Mesendoderm (in vitro differentiated cells): ENCODE measurements at regions not wholly inside any gene's neighbourhood (a gene's known extent, or its start where the extent isn't known, plus 50 kb on each side); places are given as distances from the start of the nearest gene placed in this dataset.

Experiments used
- DNase-seq: peaks from one replicate; pipeline ENCODE4 v3.0.0; 2013
- H2AK5ac ChIP-seq: 2 replicates; pipeline ENCODE4 v1.6.1; 2013; ENCODE audit warnings: low read length, inconsistent platforms
- H2BK120ac ChIP-seq: 2 replicates; pipeline ENCODE4 v1.6.1; 2013; ENCODE audit warnings: low read depth, mild to moderate bottlenecking, low read length, moderate library complexity, mixed read lengths
- H2BK15ac ChIP-seq: replicated peaks from 2 replicates; pipeline ENCODE4 v1.6.1; 2013; ENCODE audit warnings: low read depth, mild to moderate bottlenecking, moderate library complexity
- H2BK5ac ChIP-seq: 2 replicates; pipeline ENCODE4 v1.6.1; 2013; ENCODE audit warnings: low read length, inconsistent platforms
- H3K18ac ChIP-seq: 2 replicates; pipeline ENCODE4 v1.6.1; 2013; ENCODE audit warnings: mild to moderate bottlenecking, low read length, mixed read lengths
- H3K23ac ChIP-seq: one replicate; pipeline ENCODE4 v1.6.1; 2013; ENCODE audit warnings: low read length
- H3K27ac ChIP-seq: 2 replicates; pipeline ENCODE4 v1.5.1; 2013; ENCODE audit warnings: low read depth, mild to moderate bottlenecking, inconsistent platforms, low read length, moderate library complexity
- H3K27me3 ChIP-seq: 2 replicates; pipeline ENCODE4 v1.6.1; 2013; ENCODE audit warnings: low read length, control low read depth, mild to moderate bottlenecking, inconsistent platforms; ENCODE audit not compliant: insufficient read depth, poor library complexity
- H3K36me3 ChIP-seq: 2 replicates; pipeline ENCODE4 v1.6.1; 2013; ENCODE audit warnings: low read length, inconsistent platforms; ENCODE audit not compliant: control insufficient read depth, insufficient read depth
- H3K4ac ChIP-seq: one replicate; pipeline ENCODE4 v1.6.1; 2013; ENCODE audit warnings: low read depth, mild to moderate bottlenecking, low read length, moderate library complexity
- H3K4me1 ChIP-seq: 2 replicates; pipeline ENCODE4 v1.6.1; 2013; ENCODE audit warnings: low read depth, low read length, inconsistent platforms; ENCODE audit not compliant: control insufficient read depth
- H3K4me2 ChIP-seq: 2 replicates; pipeline ENCODE4 v1.6.1; 2013; ENCODE audit warnings: low read length
- H3K4me3 ChIP-seq: 2 replicates; pipeline ENCODE4 v1.5.1; 2013; ENCODE audit warnings: mild to moderate bottlenecking, low read length
- H3K56ac ChIP-seq: one replicate; pipeline ENCODE4 v1.6.1; 2013; ENCODE audit warnings: low read length
- H3K79me1 ChIP-seq: 2 replicates; pipeline ENCODE4 v1.6.1; 2013; ENCODE audit warnings: low read length, inconsistent platforms
- H3K79me2 ChIP-seq: 2 replicates; pipeline ENCODE4 v1.6.1; 2013; ENCODE audit warnings: mild to moderate bottlenecking, low read length; ENCODE audit not compliant: control insufficient read depth, insufficient read depth
- H3K9ac ChIP-seq: 2 replicates; pipeline ENCODE4 v1.6.1; 2013; ENCODE audit warnings: low read length, inconsistent platforms
- H4K5ac ChIP-seq: one replicate; pipeline ENCODE4 v1.6.1; 2013; ENCODE audit warnings: low read length
- H4K8ac ChIP-seq: one replicate; pipeline ENCODE4 v1.6.1; 2013; ENCODE audit warnings: low read depth, mild to moderate bottlenecking, control low read depth, low read length, moderate library complexity
- WGBS: extraction: QIAGEN DNeasy Blood & Tissue Kit; methylation state at CpG from one replicate; pipeline ENCODE4 v1.1.7; 2013; ENCODE audit warnings: low lambda C conversion rate, missing lambda C conversion rate; ENCODE audit not compliant: insufficient coverage; ENCODE audit errors: extremely low coverage; 5-methylcytosine and 5-hydroxymethylcytosine counted together

DNA sequence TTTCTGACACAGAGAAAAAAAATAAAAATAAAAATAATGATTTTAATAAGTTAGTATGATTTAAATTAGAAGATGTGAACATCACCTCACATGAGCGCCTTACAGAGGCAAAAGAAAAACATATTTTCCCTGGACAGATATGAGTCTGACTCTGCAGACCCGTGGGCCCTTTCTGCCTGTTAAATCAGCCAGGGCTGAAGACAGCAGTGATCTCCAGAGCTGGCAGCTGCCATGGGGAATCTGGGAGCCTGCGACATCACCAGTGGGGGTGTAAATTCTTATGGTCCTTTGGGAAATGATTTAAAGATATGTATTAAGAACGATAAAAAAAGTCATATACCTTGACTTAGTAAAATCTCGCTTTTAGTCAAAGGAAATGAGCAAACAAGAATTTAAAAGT, 65.7 kb upstream of the FOXF1 start:
- Histone ChIP-seq H2BK15ac (no peak overlapping the region), H2BK120ac (no peak overlapping the region), H3K18ac (no peak overlapping the region), H2BK5ac (no peak overlapping the region), H3K27ac (no peak overlapping the region), H3K79me1 (no peaks in the 10 kb centered on the region), H3K4me3 (no peak overlapping the region), H3K23ac (no peak overlapping the region), H4K5ac (no peak overlapping the region), H2AK5ac (no peak overlapping the region), H3K36me3 (no peaks in the 10 kb centered on the region), H3K4me2 (no peak overlapping the region), H3K4ac (no peak overlapping the region), H3K9ac (no peak overlapping the region), H3K56ac (no peak overlapping the region), H3K4me1 (no peaks in the 10 kb centered on the region), H3K27me3 (no peaks in the 10 kb centered on the region), H3K79me2 (no peaks in the 10 kb centered on the region), H4K8ac (no peak overlapping the region)
- no CpG with 5 or more reads among the region's 5 CpGs for WGBS
- no peak for DNase-seq

- no peaks in the 10 kb centered on the region for H3K27me3 ChIP-seq
- H3K4me2 ChIP-seq: no peak overlapping the region
- no peak for DNase-seq
- H3K79me2 ChIP-seq: no peaks in the 10 kb centered on the region
- H2BK15ac ChIP-seq: no peak overlapping the region
- H3K9ac ChIP-seq: no peak overlapping the region
- no peak overlapping the region for H2BK120ac ChIP-seq
- H2AK5ac ChIP-seq: no peak overlapping the region
- no peaks in the 10 kb centered on the region for H3K36me3 ChIP-seq
- H3K79me1 ChIP-seq: no peaks in the 10 kb centered on the region
- no CpG with 5 or more reads among the region's 7 CpGs for WGBS
- no peak overlapping the region for H2BK5ac ChIP-seq
- H3K4me1 ChIP-seq: no peaks in the 10 kb centered on the region
- no peak overlapping the region for H3K4ac ChIP-seq
- no peak overlapping the region for H4K5ac ChIP-seq
- H4K8ac ChIP-seq: no peak overlapping the region
- no peak overlapping the region for H3K4me3 ChIP-seq
- H3K27ac ChIP-seq: no peak overlapping the region
- H3K56ac ChIP-seq: no peak overlapping the region
- H3K18ac ChIP-seq: no peak overlapping the region
- no peak overlapping the region for H3K23ac ChIP-seq
These were observed 64.0 kb upstream of the FOXF1 start for GRCh38 chr16:86446279-86446678.

DNA sequence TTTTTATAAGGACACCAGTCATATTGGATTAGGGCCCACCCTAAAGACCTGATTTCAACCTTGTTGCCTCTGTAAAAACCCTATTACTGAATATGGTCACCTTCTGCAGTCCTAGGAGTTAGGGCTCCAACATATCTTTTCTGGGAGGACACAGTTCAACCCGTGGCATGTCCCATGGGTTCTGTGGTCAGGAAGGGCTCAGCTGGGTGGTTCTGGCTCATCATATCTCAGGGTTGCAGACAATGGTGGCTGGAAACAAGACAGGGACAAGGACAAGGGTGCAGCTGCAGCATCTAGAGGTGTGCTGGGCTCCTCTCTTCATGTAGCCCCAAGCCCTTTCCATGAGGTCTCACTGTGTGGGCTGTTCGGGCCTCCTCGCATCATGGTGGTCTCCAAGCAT, 63.1 kb upstream of the FOXF1 start:
- no peaks in the 10 kb centered on the region for H3K4me1 ChIP-seq
- H3K9ac ChIP-seq: no peak overlapping the region

DNA sequence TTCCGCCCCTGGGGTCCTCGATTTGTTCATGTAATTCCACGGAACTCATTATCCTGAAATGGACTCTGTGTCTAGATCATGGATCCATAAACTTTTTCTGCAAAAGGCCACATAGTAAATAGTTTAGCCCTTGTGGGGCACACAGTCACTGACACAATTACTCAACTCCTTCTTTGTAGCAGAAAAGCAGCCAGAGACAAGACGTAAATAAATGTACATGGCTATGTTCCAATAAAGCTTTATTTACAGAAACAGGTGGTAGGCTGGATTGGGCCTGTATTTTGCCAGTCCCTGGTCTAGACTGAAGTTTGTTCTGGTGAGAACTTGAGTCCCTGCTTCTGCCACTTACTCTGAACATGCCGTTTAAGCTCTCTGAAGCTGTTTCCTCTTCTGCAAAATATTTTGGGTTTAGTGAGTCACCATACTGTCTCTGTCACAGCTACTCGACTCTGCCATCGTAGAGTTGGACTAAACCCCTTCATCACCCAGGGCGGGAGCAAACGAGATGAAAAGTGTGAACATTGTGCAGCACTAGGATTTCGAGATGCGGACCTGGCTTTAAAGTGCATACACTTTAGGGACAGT, 61.9 kb upstream of the FOXF1 start:
- Histone ChIP-seq H3K9ac (no peak overlapping the region), H3K79me1 (no peaks in the 10 kb centered on the region), H3K4ac (no peak overlapping the region), H3K27me3 (no peaks in the 10 kb centered on the region), H3K36me3 (no peaks in the 10 kb centered on the region), H2BK5ac (no peak overlapping the region), H2BK15ac (no peak overlapping the region), H4K5ac (no peak overlapping the region), H3K4me3 (no peak overlapping the region), H2AK5ac (no peak overlapping the region), H2BK120ac (no peak overlapping the region), H3K4me1 (no peaks in the 10 kb centered on the region), H3K79me2 (no peaks in the 10 kb centered on the region), H3K4me2 (no peak overlapping the region), H3K56ac (no peak overlapping the region), H4K8ac (no peak overlapping the region), H3K27ac (no peak overlapping the region), H3K18ac (no peak overlapping the region), H3K23ac (no peak overlapping the region)
- DNase-seq: no peak
- no CpG with 5 or more reads among the region's 11 CpGs for WGBS

More for the DNA sequence above, 63.1 kb upstream of the FOXF1 start:
- no CpG with 5 or more reads among the region's 3 CpGs for WGBS
- no peak for DNase-seq
- Histone ChIP-seq H4K5ac (no peak overlapping the region), H3K23ac (no peak overlapping the region), H3K79me2 (no peaks in the 10 kb centered on the region), H2BK15ac (no peak overlapping the region), H2BK5ac (no peak overlapping the region), H3K36me3 (no peaks in the 10 kb centered on the region), H3K79me1 (no peaks in the 10 kb centered on the region), H3K4me3 (no peak overlapping the region), H3K18ac (no peak overlapping the region), H3K4me2 (no peak overlapping the region), H2BK120ac (no peak overlapping the region), H3K27ac (no peak overlapping the region), H2AK5ac (no peak overlapping the region), H3K4ac (no peak overlapping the region), H3K56ac (no peak overlapping the region), H3K27me3 (no peaks in the 10 kb centered on the region), H4K8ac (no peak overlapping the region)

DNA sequence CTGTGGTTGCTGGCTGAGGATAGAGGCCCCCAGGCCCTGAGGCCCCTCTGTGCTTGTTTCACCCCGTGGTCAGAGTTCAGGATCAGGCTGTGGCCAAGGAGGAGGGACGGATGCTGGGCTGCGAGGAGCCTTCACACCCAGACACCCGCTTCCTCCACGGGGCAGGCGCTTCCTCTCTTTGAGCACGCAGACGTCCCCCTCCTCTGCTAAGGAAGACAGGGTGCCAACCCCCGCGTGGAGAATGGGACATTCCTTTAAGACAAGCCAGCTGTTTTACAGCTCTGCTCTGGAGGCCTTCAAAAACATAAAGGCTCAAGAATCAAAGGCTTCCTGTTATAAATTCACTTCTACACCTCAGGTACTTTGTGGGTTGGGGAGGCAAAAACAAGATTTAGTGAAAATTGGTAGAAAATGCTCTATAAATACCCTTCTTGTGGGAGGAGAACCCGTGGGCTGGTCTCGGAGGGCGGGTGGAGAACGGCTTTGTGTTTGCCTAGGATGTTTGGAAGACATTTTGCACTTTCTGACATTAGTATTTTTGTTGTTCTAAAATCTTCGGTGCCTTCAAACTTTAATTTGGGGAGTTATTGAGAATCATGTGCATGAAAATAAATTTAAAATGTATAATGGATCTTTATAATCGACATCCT, 60.8 kb upstream of the FOXF1 start:
- H2BK120ac ChIP-seq: no peak overlapping the region
- H2BK5ac ChIP-seq: no peak overlapping the region
- H3K36me3 ChIP-seq: no peaks in the 10 kb centered on the region
- H3K4me3 ChIP-seq: no peak overlapping the region
- H3K79me1 ChIP-seq: no peaks in the 10 kb centered on the region
- H2BK15ac ChIP-seq: no peak overlapping the region
- no peak overlapping the region for H3K4me2 ChIP-seq
- H3K9ac ChIP-seq: no peak overlapping the region
- no peak overlapping the region for H3K4ac ChIP-seq
- no peak for DNase-seq
- H3K18ac ChIP-seq: no peak overlapping the region
- no peak overlapping the region for H4K8ac ChIP-seq
- H4K5ac ChIP-seq: no peak overlapping the region
- no peak overlapping the region for H3K27ac ChIP-seq
- no peaks in the 10 kb centered on the region for H3K27me3 ChIP-seq
- H3K79me2 ChIP-seq: no peaks in the 10 kb centered on the region
- no peaks in the 10 kb centered on the region for H3K4me1 ChIP-seq
- H2AK5ac ChIP-seq: no peak overlapping the region
- no CpG with 5 or more reads among the region's 16 CpGs for WGBS
- H3K23ac ChIP-seq: no peak overlapping the region
- H3K56ac ChIP-seq: no peak overlapping the region

GRCh38 chr16:86450691-86451090, 59.6 kb upstream of the FOXF1 start:
- no CpG with 5 or more reads among the region's 2 CpGs for WGBS
- Histone ChIP-seq H3K9ac (no peak overlapping the region), H2BK15ac (no peak overlapping the region), H2BK120ac (no peak overlapping the region), H3K18ac (no peak overlapping the region), H3K4me2 (no peak overlapping the region), H4K5ac (no peak overlapping the region), H3K4me3 (no peak overlapping the region), H3K23ac (no peak overlapping the region), H3K79me2 (no peaks in the 10 kb centered on the region), H3K56ac (no peak overlapping the region), H3K4me1 (no peaks in the 10 kb centered on the region), H2BK5ac (no peak overlapping the region), H3K27me3 (no peaks in the 10 kb centered on the region), H4K8ac (no peak overlapping the region), H3K79me1 (no peaks in the 10 kb centered on the region), H2AK5ac (no peak overlapping the region), H3K36me3 (no peaks in the 10 kb centered on the region), H3K27ac (no peak overlapping the region), H3K4ac (no peak overlapping the region)
- DNase-seq: no peak
